ENCODE measurements at regions not wholly inside any gene's neighbourhood (a gene's known extent, or its start where the extent isn't known, plus 50 kb on each side); places are given as distances from the start of the nearest gene placed in this dataset.

GRCh38 chr18:73590950-73591349, 556.7 kb downstream of the FBXO15 start:
- Histone ChIP-seq H3K27ac (no peak overlapping the region), H3K4me3 (no peak overlapping the region), H3K4me1 (no peaks in the 10 kb centered on the region), H3K36me3 (no peaks in the 10 kb centered on the region), H3K27me3 (no peaks in the 10 kb centered on the region), H3K9me3 (no peaks in the 10 kb centered on the region)
- no peak for DNase-seq (ENCODE audit: low spot score in 2 of 2)
- TF ChIP-seq CTCF (IDR thresholded peaks at IDR 0.05) = no peak
- intact Hi-C loops (cut with DNase I) = no loop called here

GRCh38 chr18:73579698-73580097, 567.9 kb downstream of the FBXO15 start:
- H3K4me1 ChIP-seq = no peaks in the 10 kb centered on the region
- TF ChIP-seq CTCF (IDR thresholded peaks at IDR 0.05) = no peak
- H3K4me3 ChIP-seq = no peak overlapping the region
- intact Hi-C loops (cut with DNase I) = no loop called here
- H3K27ac ChIP-seq = no peak overlapping the region
- H3K27me3 ChIP-seq = no peaks in the 10 kb centered on the region
- no peaks in the 10 kb centered on the region for H3K9me3 ChIP-seq
- no peaks in the 10 kb centered on the region for H3K36me3 ChIP-seq
- no peak for DNase-seq (ENCODE audit: low spot score in 2 of 2)

GRCh38 chr18:73577365-73577764, 570.3 kb downstream of the FBXO15 start:
- intact Hi-C loops (cut with DNase I) = no loop called here
- no peak for TF ChIP-seq CTCF (IDR thresholded peaks at IDR 0.05)
- DNase-seq (ENCODE audit: low spot score in 2 of 2) = no peak
- H3K27ac ChIP-seq = no peak overlapping the region
- no peaks in the 10 kb centered on the region for H3K9me3 ChIP-seq
- H3K4me1 ChIP-seq = no peaks in the 10 kb centered on the region
- H3K36me3 ChIP-seq = no peaks in the 10 kb centered on the region
- no peak overlapping the region for H3K4me3 ChIP-seq
- H3K27me3 ChIP-seq = no peaks in the 10 kb centered on the region

- intact Hi-C loops (cut with DNase I) = no loop called here
- no peaks in the 10 kb centered on the region for H3K9me3 ChIP-seq
- no peak overlapping the region for H3K4me3 ChIP-seq
- no peak overlapping the region for H3K27ac ChIP-seq
- no peaks in the 10 kb centered on the region for H3K36me3 ChIP-seq
- no peak for DNase-seq (ENCODE audit: low spot score in 2 of 2)
- TF ChIP-seq CTCF (IDR thresholded peaks at IDR 0.05) = no peak
- no peaks in the 10 kb centered on the region for H3K4me1 ChIP-seq
- no peaks in the 10 kb centered on the region for H3K27me3 ChIP-seq
Observed at GRCh38 chr18:73563901-73564472, 583.6 kb downstream of the FBXO15 start.

GRCh38 chr18:73563345-73563744, 584.3 kb downstream of the FBXO15 start:
- H3K27ac ChIP-seq = no peak overlapping the region
- no peaks in the 10 kb centered on the region for H3K9me3 ChIP-seq
- H3K4me3 ChIP-seq = no peak overlapping the region
- H3K36me3 ChIP-seq = no peaks in the 10 kb centered on the region
- no peak for DNase-seq (ENCODE audit: low spot score in 2 of 2)
- no peak for TF ChIP-seq CTCF (IDR thresholded peaks at IDR 0.05)
- no peaks in the 10 kb centered on the region for H3K27me3 ChIP-seq
- intact Hi-C loops (cut with DNase I) = no loop called here
- H3K4me1 ChIP-seq = no peaks in the 10 kb centered on the region

- no peaks in the 10 kb centered on the region for H3K4me1 ChIP-seq
- H3K27me3 ChIP-seq = no peaks in the 10 kb centered on the region
- no peak for DNase-seq (ENCODE audit: low spot score in 2 of 2)
- no peak for TF ChIP-seq CTCF (IDR thresholded peaks at IDR 0.05)
- H3K36me3 ChIP-seq = no peaks in the 10 kb centered on the region
- no peak overlapping the region for H3K4me3 ChIP-seq
- intact Hi-C loops (cut with DNase I) = no loop called here
- H3K27ac ChIP-seq = no peak overlapping the region
- H3K9me3 ChIP-seq = no peaks in the 10 kb centered on the region
Observed at GRCh38 chr18:73556904-73557303, 590.7 kb downstream of the FBXO15 start.

Data from ascending aorta (tissue), 2 donors.